GM18508 (cell line): ENCODE measurements at regions not wholly inside any gene's neighbourhood (a gene's known extent, or its start where the extent isn't known, plus 50 kb on each side); places are given as distances from the start of the nearest gene placed in this dataset.
A peak's percentile ranks its signal among the peaks of the same experiment; 100 is the strongest.
"Not testable (repeated sequence)": the region's sequence is repeated elsewhere in the genome, so short reads cannot be mapped to it uniquely, and the experiment has no call there.

Source experiments
- ATAC-seq: cut with Tn5 transposase; IDR thresholded peaks from one replicate; pipeline ENCODE4 v1.9.1; 2021; ENCODE audit warnings: moderate number of reproducible peaks; ENCODE audit not compliant: insufficient read depth, unreplicated experiment

DNA sequence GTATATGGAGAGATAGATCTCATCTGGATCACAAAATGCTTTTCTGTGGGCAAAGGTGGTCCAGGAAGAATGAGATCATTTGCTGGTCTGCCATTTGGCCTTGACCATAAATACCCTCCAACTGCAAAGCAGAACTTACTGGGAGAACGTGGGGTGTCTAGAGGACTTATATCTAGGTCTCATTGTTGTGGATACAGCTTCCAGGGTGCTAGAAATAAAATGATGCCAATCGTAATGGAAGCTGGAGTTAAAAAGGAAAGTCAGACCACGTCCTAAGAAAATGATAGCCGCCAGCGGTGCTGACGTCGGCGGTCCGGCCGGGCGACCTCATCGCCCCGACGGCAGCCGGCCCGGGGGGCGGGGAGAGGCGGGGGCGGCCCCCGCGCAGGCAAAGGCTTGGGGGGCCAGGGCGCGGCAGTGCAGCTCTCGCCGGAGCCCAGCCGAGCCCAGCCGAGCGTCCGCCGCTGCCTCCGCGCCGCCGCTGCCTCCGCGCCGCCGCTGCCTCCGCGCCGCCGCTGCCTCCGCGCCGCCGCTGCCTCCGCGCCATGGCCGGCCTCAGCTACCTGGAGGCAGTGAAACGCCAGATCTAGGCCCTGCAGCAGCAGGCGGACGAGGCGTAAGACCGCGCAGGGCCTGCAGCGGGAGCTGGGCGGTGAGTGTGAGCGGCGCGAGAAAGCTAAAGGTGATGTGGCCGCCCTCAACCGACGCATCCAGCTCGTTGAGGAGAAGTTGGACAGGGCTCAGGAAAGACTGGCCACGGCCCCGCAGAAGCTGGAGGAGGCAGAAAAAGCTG, 89.5 kb downstream of the EOMES start:
- peak; percentile 72 for ATAC-seq

DNA sequence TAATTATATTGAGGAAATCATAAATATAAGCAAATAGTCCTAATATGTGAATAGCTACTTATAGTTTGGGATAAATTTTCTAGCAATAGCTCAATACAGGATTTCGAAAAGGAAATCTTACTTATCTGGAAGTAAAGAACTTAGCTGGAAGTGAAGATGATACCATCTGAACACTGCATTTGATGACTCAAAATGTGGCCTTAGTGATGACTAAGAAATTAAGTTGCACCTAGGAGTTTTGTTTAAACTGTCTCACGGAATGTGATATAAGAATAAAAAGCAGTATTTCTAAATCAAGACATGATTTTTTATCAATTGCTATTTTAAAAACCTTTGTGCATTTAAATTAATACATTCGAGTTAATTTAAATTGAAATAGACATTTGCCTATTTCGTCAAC, 91.2 kb downstream of the EOMES start:
- no peak for ATAC-seq

DNA sequence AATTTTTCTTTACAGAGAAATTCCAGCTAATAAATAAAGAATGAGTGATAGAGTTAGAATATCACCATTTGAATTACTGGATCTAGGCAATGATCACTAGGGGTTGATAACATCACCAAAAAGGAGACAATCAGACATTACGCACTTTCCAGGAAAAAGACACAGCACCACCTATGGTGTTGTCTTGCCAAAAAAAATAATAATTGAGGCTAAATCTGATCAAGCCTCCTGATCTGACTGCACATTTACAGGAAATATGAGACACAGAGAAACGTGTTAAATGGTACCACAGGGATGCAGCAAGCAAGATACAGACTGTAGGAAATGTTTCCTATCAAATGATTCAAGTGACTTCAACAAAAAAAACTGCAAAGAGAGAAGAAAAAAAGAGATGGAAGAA, 92.8 kb downstream of the EOMES start:
- ATAC-seq: no peak

DNA sequence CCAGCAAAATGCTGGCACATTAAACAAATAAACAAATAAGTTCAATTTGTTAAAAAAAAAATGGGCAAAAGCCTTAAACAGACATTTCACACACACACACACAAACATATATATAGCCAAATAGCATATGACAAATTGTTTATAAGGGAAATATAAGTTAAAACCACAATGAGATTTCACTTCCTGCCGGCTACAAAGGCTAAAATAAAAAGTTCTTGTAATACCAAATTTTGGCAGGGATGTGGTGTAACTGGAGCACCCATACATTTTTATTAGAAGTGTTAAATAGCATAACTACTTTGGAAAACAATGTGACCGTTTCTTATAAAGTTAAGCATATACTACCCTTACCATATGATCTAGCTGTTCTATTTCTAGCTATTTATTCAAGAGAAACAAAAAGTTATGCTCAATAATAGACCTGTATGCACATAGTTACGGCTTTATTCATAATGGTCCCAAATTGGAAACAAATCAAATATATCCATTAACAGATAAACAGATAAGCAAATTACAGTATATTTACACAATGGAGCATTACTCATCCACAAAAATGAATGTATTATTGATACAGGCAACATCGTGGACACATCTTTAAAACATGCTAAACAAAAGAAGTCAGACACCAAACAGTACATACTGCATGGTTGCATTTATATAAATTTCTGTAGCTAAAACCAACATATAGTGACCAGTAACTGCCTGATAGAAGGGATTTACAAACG, 93.9 kb downstream of the EOMES start:
- no peak for ATAC-seq

DNA sequence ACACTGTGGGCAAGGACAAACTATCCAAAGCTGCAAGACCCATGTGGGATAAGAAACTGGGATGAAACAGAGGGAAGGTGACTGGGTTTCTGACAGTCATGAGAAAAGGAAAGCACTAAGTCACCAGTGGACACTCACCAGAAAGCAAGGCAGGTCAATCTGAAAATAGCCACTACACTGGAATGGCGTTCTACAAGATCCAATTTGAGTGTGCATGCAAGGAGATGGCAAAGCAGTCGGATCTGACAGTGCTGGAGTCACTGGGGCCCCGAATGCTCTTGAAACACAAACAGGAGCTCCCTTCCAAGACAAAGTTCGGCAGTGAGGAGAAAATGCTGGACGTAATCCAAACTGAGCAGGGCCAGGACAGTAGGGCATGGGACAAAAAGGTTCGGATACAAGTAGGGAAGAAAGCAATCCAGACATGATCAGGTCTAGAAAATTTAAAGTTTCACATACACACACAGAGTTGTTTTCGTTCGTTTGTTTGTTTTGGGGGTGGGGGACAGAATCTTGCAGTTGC, 95.5 kb downstream of the EOMES start:
- no peak for ATAC-seq

DNA sequence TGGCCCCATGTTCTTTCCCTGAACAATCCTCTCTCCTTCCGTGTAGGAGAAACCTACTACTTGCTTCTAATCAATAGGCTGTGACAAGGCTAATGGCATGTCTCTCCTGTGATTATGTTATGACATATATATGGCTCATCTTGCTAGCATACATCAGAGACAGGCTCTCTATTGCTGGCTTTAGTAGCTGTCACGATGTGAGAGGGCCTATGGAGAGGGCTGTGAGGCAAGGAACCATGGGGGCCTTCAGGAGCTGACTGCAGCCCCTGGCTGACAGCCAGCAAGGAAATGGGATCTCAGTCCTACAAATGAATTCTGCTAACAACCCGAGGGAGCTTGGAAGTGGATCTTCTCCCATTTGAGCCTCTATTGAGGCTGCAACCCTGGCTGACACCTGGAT, 96.3 kb downstream of the EOMES start:
- ATAC-seq: no peak

DNA sequence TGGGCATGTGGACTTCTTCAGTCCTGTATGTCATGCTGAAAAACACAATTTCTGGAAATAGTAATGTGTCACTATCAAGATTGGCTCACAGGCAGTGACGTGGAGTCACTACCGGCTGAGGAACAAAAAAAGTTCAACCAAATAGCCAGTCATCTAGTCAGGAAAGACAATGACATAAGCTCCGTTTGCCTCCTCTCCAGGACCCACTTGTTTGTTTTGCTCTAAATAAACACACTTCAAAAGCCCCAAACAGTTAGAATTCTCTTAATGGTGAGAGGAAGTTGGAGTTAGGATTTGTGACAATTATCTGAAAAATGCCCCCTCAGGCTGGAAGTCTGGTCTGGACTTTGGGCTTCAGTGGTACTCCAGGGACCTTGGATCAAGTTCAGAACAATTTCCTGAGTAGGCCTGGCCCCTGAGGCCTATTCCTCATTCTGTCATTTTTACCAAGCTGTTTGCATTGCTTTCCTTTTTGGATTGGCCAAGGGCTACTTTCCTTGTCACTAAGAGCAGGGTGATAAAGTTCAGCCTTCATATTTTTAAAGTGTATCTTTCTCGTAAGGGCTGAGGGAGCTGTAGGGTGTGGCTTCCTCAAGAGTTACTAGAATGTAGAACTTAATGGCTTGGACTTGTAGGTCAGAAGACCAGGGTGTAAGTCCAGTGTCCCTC, 98.9 kb downstream of the EOMES start:
- ATAC-seq: no peak

DNA sequence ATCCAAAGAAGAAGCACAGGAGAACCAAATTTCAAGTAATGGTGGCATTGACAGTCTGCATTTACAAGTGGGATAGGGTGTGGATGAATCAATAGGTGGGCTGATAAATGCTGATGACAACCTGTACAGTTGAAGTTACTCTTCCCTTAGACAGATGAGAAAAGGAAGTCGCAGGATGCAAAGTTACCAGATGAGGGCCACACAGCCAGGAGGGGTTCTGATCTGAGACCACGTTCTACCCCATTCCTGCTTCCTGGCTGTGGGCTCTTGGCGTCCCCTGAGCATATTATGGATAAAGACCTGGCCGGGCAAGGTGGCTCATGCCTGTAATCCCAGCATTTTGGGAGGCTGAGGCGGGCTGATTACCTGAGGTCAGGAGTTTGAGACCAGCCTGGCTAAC, 104.6 kb downstream of the EOMES start:
- no peak for ATAC-seq

DNA sequence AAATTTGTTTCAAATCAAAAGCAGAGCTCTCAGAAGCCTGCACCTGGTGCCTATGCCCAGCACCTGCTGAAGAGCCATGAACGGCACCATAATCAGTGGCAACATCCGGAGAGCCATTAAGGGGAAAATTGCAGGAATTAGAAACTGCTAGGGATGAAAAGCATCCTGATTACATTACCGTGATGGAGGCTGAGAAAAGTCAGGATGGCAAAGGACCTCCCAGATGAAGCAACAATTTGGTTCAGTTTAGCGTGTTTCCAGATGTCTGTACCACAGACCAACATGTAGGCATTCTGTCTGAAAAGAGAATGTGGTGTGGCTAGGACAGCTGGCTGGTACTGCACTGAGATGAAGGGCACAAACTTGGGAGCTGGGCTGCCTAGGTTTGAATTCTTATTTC, 106.1 kb downstream of the EOMES start:
- no peak for ATAC-seq

DNA sequence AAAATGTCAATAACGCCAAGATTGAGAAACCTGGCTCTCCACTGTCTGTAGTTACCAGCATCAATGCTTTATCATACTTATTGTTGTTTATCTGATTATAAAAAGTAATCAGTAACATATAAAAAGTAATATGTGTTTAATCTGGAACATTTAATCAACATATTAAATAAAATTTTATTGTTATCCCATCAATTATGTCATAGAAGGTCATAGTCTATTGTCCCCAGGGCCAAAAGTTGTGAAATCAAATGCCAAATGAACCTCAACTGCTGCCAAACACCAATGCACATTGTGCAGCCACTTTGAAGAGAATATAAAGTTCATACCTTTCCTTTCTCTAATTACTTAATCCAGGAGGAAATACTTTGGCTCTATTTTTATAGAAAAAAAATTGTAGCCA, 106.6 kb downstream of the EOMES start:
- ATAC-seq: no peak

DNA sequence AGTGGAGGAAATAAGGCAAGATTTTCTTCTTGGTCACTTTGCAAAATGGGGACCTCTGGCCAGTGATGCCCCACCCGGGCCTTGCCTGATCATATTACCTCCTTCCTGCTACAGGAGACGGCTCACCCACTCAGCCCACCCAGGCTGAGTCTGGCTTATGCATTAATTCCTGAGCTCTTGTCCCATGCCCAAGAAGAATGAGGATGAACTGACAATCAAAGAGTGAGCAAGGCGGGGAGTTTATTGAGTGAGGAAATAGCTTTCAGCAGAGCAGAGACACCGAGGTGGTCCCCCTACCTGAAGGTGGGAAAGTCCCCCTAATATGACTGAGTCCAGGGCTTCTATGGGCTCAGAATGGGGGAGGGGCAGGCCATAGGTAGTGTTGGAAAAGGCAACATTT, 107.5 kb downstream of the EOMES start:
- no peak for ATAC-seq

DNA sequence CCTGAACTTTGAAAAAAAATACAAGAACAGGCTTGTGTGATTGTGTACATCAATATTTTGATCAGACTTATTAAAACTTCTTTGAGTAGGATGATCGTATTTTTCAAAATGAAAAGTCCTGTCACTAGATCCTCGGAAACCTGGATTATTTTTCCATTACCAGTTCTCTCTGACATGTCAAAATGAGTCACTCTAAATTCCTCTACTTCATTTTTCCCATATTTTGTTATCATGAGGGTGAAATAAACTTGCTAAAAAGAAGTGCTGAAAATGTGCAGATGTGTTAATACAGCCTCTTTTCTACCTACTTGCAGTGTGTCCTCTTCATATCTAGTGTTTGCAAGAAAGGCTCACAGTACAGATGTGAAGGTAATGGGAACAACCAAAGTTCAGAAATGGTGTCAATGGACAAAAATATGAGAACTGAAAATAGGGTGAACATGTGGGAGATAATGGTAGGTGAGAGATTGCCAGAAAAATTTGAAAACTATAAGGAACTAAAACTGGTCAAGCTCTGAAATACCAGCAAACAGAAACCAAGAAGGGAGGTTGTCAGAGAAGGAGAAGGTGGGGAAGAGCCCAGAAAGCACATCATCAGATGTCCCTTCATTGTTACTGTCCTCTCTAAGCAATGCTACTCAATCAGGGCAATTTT, 108.2 kb downstream of the EOMES start:
- no peak for ATAC-seq

DNA sequence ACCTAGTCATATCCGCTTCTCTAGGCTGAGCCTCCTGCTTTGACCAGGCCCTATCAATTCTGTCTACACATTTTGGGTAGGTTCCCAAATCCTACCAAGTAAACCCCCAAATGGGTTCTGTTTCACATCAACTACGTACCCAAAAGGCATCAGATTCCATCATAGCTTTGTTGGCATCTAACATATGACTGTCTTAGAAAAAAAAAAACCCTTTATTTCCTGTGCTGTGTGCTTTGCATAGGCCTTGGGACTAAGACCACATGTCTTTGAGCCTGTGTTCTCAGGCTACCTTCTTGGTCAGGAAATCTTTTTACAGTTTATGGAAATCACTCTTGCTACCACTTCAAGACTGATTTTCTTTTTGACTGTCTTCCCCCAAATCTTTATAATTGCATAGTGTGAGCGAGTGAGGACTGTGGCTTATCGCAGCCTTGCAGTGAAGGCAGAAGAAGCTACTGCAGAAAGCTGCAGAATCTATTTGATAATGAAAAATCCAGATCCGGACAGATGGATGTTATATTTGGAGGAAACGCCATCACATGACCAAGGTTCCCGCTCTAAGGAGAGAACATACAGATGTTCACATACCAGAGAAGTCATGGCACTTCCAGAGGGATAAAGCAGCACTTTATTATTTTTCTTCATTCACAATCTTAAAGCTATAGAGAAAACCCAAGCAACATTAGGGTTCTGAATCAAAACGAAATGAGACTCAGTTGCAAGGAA, 111.2 kb downstream of the EOMES start:
- ATAC-seq: no peak

DNA sequence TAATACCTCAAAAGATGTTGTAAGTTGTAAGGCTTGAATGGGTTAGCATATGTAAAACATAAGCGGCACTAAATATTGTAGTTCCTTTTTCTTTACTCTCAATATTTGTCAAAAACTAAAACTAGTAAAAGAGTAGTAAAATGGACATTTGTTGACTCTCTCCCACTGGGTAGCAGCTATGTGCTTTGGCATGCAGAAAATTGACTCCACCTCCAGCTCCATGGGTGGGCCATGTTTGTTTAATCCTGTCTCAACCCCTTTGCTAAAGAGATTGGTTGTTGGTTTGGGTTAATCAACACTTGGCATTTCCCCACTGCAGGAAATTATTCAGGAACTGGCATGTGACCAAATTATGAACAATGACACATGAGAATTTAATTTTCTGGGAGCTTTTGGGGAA, 114.8 kb downstream of the EOMES start:
- no peak for ATAC-seq

DNA sequence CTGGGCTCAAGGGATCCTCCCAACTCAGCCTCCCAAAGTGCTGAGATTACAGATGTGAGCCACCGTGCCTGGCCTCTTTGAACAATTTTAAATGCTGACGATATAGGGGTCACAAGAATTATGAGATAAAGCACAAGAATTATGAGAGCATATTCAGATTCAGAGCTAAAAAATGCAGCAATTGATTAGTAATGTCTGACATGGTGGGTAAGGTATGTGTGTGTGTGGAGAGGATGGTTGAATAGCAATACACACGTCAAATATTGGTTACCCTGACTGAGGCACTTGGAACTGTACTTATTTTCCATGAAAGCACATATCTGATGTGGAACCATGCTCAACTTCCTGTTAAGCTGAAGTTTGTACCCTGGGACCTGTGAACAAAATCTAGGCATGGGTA, 115.6 kb downstream of the EOMES start:
- no peak for ATAC-seq

DNA sequence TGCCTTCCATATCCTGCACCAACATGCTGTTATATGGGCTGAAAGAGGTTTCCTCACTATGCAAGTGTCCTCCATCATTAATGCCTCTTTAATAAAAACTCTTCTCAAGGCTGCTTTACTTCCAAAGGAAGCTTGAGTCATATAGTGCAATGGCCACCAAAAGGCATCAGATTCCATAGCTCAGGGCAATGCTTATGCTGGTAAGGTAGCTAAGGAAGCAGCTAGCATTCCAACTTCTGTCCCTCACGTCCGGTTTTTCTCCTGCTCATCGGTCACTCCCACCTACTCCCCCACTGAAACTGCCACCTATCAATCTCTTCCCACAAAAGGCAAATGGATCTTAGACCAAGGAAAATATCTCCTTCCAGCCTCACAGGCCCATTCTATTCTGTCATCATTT, 117.1 kb upstream of the SLC4A7 start:
- not testable (repeated sequence) for ATAC-seq

DNA sequence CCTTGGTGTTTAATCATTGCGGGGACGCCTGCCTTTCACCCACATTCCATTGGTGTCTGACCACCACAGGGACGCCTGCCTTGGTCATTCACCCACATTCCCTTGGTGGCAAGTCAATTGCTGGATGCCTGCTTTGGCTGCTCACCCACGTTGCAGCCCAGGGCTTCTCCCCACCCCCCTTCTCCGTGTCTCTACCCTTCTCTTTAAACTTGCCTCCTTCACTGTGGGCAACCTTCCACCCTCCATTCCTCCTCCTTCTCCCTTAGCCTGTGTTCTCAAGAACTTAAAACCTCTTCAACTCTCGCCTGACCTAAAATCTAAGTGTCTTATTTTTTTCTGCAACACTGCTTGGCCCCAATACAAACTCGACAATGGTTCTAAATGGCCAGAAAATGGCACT, 115.6 kb upstream of the SLC4A7 start:
- not testable (repeated sequence) for ATAC-seq

DNA sequence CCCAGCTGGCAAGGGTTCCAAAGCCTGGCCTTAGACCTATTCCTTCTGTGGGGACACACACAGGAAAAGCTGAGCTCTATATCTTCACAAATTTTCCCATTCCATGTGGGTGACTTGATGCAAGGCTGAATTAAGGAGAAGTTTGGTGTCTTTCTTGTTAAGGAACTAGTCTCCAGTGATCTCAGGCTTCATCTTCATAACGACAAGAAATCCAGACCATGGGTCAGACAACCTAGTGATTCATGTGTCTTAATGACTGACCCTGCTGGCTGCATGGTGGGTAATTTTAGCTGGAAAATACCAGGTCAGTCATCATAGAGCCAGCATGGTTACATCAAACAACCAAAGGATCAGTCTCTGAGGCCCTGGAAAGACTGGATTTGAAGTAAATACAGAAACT, 112.7 kb upstream of the SLC4A7 start:
- no peak for ATAC-seq

DNA sequence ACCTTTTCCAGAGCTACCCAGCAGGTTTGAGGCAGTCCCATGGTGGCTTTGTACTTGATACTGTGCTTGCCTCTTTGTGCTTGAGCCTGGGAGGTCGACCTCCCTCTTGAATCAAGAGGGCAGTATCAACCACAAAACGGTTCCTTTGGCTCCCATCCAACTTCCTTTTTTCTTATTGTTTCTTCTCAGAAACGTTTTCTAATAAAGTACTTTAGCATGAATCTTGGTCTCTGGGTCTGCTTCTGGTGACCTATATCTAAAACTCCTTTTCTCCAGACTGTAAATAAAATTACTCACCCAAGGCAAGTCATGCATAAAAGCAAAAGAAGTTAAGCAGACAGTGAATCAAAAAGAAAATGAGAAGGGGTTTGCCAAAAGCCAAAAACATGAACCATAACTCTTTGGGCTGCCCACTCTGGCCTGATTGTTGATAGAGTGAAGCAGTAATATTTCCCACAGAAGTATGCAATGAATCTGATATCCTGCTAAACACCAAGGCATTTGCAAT, 112.2 kb upstream of the SLC4A7 start:
- ATAC-seq: peak; percentile 51
